ENCODE measurements at regions not wholly inside any gene's neighbourhood (a gene's known extent, or its start where the extent isn't known, plus 50 kb on each side); places are given as distances from the start of the nearest gene placed in this dataset.

DNA sequence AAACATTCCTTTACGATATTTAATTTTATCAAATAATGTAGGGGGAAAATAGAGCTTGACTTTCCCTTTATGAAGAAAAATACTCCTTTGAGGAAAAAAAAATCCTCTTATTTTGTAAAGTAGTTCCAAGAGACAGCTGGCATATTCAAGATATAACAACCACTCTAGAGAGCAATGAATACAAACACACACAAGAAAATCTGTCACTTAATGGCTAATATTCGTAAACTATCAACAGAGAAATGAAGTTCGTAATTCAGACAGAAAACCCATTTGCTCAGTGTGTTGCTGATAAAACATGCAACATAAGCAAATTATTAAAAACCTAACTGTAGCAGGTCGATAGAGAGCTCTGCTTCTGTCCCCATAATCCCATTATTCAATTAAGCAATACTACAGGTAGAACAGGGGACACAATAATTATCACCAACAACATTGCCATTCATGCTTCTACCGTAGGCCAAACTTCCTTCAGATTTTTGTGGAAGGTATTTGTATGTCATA is 714.4 kb upstream of the MARCKS start:
- Histone ChIP-seq H3K27me3 (ENCODE audit: insufficient read depth, low read length) (no peaks in the 10 kb centered on the region), H3K9me2 (ENCODE audit: insufficient read depth) (no peaks in the 10 kb centered on the region), H2AFZ (ENCODE audit: low read depth, low read length, poor library complexity, severe bottlenecking) (no peak overlapping the region), H3K36me3 (ENCODE audit: control insufficient read depth in 1 of 2, insufficient read depth in 2 of 2, low read length in 2 of 2) (no peaks in the 10 kb centered on the region), H4K20me1 (ENCODE audit: insufficient read depth) (no peaks in the 10 kb centered on the region), H3K9ac (ENCODE audit: low read length) (no peak overlapping the region), H3K4me1 (ENCODE audit: control insufficient read depth in 1 of 2, insufficient read depth in 2 of 2, low read length in 2 of 2) (no peaks in the 10 kb centered on the region), H3K4me2 (ENCODE audit: low read length) (no peak overlapping the region), H3K79me2 (ENCODE audit: insufficient read depth, low read length) (no peaks in the 10 kb centered on the region), H3K27ac (ENCODE audit: low read depth, low read length) (no peak overlapping the region), H3K9me3 (ENCODE audit: control insufficient read depth in 1 of 2, insufficient read depth in 1 of 2, low read depth in 1 of 2, low read length in 2 of 2) (no peaks in the 10 kb centered on the region), H3K4me3 (replicated peaks in 1 of 2; ENCODE audit: low read depth in 1 of 2, low read length in 2 of 2) (no peak overlapping the region)
- POLR2A ChIA-PET = no interaction called here
- RAD21 ChIA-PET (ENCODE audit: low non-redundant PET in 1 of 2, low total read pairs in 2 of 2, uncharacterized antibody in 2 of 2, unreplicated experiment in 2 of 2) = no interaction called here
- CTCF ChIA-PET = no interaction called here
- no peak for ATAC-seq
- intact Hi-C loops (cut with micrococcal nuclease) = no loop called here
- DNase-seq (ENCODE audit: low read depth, low spot score) = no peak
- TF ChIP-seq, protein P1, sequence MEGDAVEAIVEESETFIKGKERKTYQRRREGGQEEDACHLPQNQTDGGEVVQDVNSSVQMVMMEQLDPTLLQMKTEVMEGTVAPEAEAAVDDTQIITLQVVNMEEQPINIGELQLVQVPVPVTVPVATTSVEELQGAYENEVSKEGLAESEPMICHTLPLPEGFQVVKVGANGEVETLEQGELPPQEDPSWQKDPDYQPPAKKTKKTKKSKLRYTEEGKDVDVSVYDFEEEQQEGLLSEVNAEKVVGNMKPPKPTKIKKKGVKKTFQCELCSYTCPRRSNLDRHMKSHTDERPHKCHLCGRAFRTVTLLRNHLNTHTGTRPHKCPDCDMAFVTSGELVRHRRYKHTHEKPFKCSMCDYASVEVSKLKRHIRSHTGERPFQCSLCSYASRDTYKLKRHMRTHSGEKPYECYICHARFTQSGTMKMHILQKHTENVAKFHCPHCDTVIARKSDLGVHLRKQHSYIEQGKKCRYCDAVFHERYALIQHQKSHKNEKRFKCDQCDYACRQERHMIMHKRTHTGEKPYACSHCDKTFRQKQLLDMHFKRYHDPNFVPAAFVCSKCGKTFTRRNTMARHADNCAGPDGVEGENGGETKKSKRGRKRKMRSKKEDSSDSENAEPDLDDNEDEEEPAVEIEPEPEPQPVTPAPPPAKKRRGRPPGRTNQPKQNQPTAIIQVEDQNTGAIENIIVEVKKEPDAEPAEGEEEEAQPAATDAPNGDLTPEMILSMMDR (IDR thresholded peaks at IDR 0.05 in 2 of 3, conservative IDR thresholded peaks at IDR 0.05 in 1 of 3; ENCODE audit: borderline replicate concordance in 1 of 3, insufficient read depth in 1 of 3, low read depth in 2 of 3, low read length in 2 of 3) = no peak
- TF ChIP-seq EZH2phosphoT487 (IDR thresholded peaks at IDR 0.05; ENCODE audit: borderline replicate concordance) (no peak), SRF (IDR thresholded peaks at IDR 0.05; ENCODE audit: low read depth) (no peak)
- no TSS peak for BruUV-seq (replicated peaks)

DNA sequence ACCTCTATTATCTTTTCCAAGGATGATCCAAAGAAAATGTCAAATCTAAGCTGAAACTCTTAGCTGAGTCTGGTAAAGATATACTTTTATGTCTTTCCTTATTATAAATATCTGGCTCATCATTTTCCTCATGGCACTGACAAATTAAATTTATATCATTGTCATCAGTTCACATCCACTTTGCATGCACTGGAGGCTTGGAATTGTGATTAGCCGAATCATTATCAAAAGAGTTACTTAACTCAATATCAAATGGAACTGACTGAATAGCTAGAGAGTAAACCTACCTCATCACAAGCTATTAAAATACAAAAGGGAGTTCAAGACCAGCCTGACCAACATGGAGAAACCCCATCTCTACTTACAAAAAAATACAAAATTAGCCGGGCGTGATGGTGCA is 713.9 kb upstream of the MARCKS start:
- no peaks in the 10 kb centered on the region for H3K4me1 ChIP-seq (ENCODE audit: control insufficient read depth in 1 of 2, insufficient read depth in 2 of 2, low read length in 2 of 2)
- no peak overlapping the region for H3K4me2 ChIP-seq (ENCODE audit: low read length)
- no peaks in the 10 kb centered on the region for H3K9me3 ChIP-seq (ENCODE audit: control insufficient read depth in 1 of 2, insufficient read depth in 1 of 2, low read depth in 1 of 2, low read length in 2 of 2)
- no peak overlapping the region for H2AFZ ChIP-seq (ENCODE audit: low read depth, low read length, poor library complexity, severe bottlenecking)
- ATAC-seq = no peak
- H3K4me3 ChIP-seq (replicated peaks in 1 of 2; ENCODE audit: low read depth in 1 of 2, low read length in 2 of 2) = no peak overlapping the region
- DNase-seq (ENCODE audit: low read depth, low spot score) = no peak
- no peaks in the 10 kb centered on the region for H3K27me3 ChIP-seq (ENCODE audit: insufficient read depth, low read length)
- no peaks in the 10 kb centered on the region for H3K9me2 ChIP-seq (ENCODE audit: insufficient read depth)
- H4K20me1 ChIP-seq (ENCODE audit: insufficient read depth) = no peaks in the 10 kb centered on the region
- no peak overlapping the region for H3K27ac ChIP-seq (ENCODE audit: low read depth, low read length)
- H3K9ac ChIP-seq (ENCODE audit: low read length) = no peak overlapping the region
- H3K36me3 ChIP-seq (ENCODE audit: control insufficient read depth in 1 of 2, insufficient read depth in 2 of 2, low read length in 2 of 2) = no peaks in the 10 kb centered on the region
- H3K79me2 ChIP-seq (ENCODE audit: insufficient read depth, low read length) = no peaks in the 10 kb centered on the region
- intact Hi-C loops (cut with micrococcal nuclease) = no loop called here
- CTCF ChIA-PET = no interaction called here
- no TSS peak for BruUV-seq (replicated peaks)
- RAD21 ChIA-PET (ENCODE audit: low non-redundant PET in 1 of 2, low total read pairs in 2 of 2, uncharacterized antibody in 2 of 2, unreplicated experiment in 2 of 2) = no interaction called here
- TF ChIP-seq, protein P2, sequence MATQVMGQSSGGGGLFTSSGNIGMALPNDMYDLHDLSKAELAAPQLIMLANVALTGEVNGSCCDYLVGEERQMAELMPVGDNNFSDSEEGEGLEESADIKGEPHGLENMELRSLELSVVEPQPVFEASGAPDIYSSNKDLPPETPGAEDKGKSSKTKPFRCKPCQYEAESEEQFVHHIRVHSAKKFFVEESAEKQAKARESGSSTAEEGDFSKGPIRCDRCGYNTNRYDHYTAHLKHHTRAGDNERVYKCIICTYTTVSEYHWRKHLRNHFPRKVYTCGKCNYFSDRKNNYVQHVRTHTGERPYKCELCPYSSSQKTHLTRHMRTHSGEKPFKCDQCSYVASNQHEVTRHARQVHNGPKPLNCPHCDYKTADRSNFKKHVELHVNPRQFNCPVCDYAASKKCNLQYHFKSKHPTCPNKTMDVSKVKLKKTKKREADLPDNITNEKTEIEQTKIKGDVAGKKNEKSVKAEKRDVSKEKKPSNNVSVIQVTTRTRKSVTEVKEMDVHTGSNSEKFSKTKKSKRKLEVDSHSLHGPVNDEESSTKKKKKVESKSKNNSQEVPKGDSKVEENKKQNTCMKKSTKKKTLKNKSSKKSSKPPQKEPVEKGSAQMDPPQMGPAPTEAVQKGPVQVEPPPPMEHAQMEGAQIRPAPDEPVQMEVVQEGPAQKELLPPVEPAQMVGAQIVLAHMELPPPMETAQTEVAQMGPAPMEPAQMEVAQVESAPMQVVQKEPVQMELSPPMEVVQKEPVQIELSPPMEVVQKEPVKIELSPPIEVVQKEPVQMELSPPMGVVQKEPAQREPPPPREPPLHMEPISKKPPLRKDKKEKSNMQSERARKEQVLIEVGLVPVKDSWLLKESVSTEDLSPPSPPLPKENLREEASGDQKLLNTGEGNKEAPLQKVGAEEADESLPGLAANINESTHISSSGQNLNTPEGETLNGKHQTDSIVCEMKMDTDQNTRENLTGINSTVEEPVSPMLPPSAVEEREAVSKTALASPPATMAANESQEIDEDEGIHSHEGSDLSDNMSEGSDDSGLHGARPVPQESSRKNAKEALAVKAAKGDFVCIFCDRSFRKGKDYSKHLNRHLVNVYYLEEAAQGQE (IDR thresholded peaks at IDR 0.05; ENCODE audit: low read depth) = no peak
- TF ChIP-seq, protein P3, sequence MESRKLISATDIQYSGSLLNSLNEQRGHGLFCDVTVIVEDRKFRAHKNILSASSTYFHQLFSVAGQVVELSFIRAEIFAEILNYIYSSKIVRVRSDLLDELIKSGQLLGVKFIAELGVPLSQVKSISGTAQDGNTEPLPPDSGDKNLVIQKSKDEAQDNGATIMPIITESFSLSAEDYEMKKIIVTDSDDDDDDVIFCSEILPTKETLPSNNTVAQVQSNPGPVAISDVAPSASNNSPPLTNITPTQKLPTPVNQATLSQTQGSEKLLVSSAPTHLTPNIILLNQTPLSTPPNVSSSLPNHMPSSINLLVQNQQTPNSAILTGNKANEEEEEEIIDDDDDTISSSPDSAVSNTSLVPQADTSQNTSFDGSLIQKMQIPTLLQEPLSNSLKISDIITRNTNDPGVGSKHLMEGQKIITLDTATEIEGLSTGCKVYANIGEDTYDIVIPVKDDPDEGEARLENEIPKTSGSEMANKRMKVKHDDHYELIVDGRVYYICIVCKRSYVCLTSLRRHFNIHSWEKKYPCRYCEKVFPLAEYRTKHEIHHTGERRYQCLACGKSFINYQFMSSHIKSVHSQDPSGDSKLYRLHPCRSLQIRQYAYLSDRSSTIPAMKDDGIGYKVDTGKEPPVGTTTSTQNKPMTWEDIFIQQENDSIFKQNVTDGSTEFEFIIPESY (IDR thresholded peaks at IDR 0.05; ENCODE audit: extremely low read depth, insufficient replicate concordance, low read length) = no peak
- POLR2A ChIA-PET = no interaction called here
